ENCODE measurements at regions not wholly inside any gene's neighbourhood (a gene's known extent, or its start where the extent isn't known, plus 50 kb on each side); places are given as distances from the start of the nearest gene placed in this dataset.

- H3K9me3 ChIP-seq (ENCODE audit: insufficient read depth in 2 of 2, low read depth in 1 of 2, low read length in 1 of 2) = no peaks in the 10 kb centered on the region
- no peaks in the 10 kb centered on the region for H3K36me3 ChIP-seq (ENCODE audit: control insufficient read depth in 2 of 4, insufficient read depth in 4 of 4, low read length in 3 of 4)
- no peak overlapping the region for H4K91ac ChIP-seq (replicated peaks; ENCODE audit: insufficient read length, low read length)
- no peak overlapping the region for H2BK120ac ChIP-seq (replicated peaks; ENCODE audit: low read depth, low read length)
- H4K20me1 ChIP-seq (replicated peaks in 1 of 2; ENCODE audit: control insufficient read depth in 1 of 2, insufficient read depth in 2 of 2, low read length in 2 of 2) = no peaks in the 10 kb centered on the region
- H2BK5ac ChIP-seq (ENCODE audit: low read depth, low read length) = no peak overlapping the region
- H3K4me3 ChIP-seq (ENCODE audit: extremely low read depth in 1 of 4, insufficient read depth in 2 of 4, low read depth in 3 of 4, low read length in 4 of 4) = no peak overlapping the region
- no peak overlapping the region for H2AK5ac ChIP-seq (ENCODE audit: low read depth, low read length)
- no peak overlapping the region for H3K4me2 ChIP-seq (ENCODE audit: insufficient read depth in 1 of 2, low read depth in 2 of 2, low read length in 2 of 2)
- H3K79me1 ChIP-seq (ENCODE audit: low read depth, low read length) = no peaks in the 10 kb centered on the region
- no peaks in the 10 kb centered on the region for H3K79me2 ChIP-seq (ENCODE audit: control insufficient read depth in 1 of 2, insufficient read depth in 2 of 2, low read length in 2 of 2)
- H2BK12ac ChIP-seq (ENCODE audit: low read depth, low read length) = no peak overlapping the region
- DNase-seq (ENCODE audit: low read depth in 1 of 2, low spot score in 2 of 2) = no peak
- no peak overlapping the region for H2BK20ac ChIP-seq (ENCODE audit: low read length)
- H2AFZ ChIP-seq (ENCODE audit: low read length) = no peak overlapping the region
- no peak overlapping the region for H4K5ac ChIP-seq (ENCODE audit: insufficient read length, low read depth, low read length)
- no peak overlapping the region for H3K23ac ChIP-seq (ENCODE audit: insufficient read length)
- no peak overlapping the region for H3K9ac ChIP-seq (replicated peaks in 1 of 4; ENCODE audit: extremely low read depth in 1 of 4, low read depth in 3 of 4, low read length in 3 of 4)
- no peak overlapping the region for H3K56ac ChIP-seq (replicated peaks; ENCODE audit: insufficient read length, low read depth, low read length)
- peaks cover 0 to 6% (median 2%) of the 10 kb centered on the region in 4 experiments; a peak in 2 of 7 replicates for H3K4me1 ChIP-seq (replicated peaks in 1 of 4; ENCODE audit: control insufficient read depth in 3 of 4, insufficient read depth in 4 of 4, low read length in 3 of 4)
- FAIRE-seq = no peak
- H3K27ac ChIP-seq (ENCODE audit: low read depth, low read length) = no peak overlapping the region
- no peak overlapping the region for H3K14ac ChIP-seq (ENCODE audit: insufficient read length)
- H3K23me2 ChIP-seq (ENCODE audit: low read depth, low read length) = no peaks in the 10 kb centered on the region
- WGBS, 2 experiments (ENCODE audit: extremely low coverage in 1 of 2, insufficient coverage in 1 of 2, insufficient read length in 1 of 2, insufficient replicate concordance in 2 of 2, low coverage in 1 of 2, low lambda C conversion rate in 2 of 2, missing lambda C conversion rate in 1 of 2) = 92% methylated on average over 10 of the region's 10 CpGs; no CpG with 5 or more reads in 1 of the 2 experiments
- H4K8ac ChIP-seq (ENCODE audit: extremely low read depth, insufficient read depth, low read length) = no peak overlapping the region
- no peaks in the 10 kb centered on the region; a peak in 1 of 7 replicates for H3K27me3 ChIP-seq (replicated peaks in 1 of 4; ENCODE audit: control insufficient read depth in 3 of 4, extremely low read depth in 1 of 4, insufficient read depth in 3 of 4, low read length in 3 of 4)
- no peak overlapping the region for H3K4ac ChIP-seq (replicated peaks; ENCODE audit: insufficient read length, low read depth, low read length)
- H3K18ac ChIP-seq (ENCODE audit: extremely low read depth, low read length) = no peak overlapping the region
- ChIA-PET POLR2A (ENCODE audit: partially characterized antibody) (no interaction called here), CTCF (ENCODE audit: partially characterized antibody) (no interaction called here)
- no peak overlapping the region for H2BK15ac ChIP-seq (ENCODE audit: low read length)
- no peak for TF ChIP-seq BRCA1 (IDR thresholded peaks at IDR 0.05; ENCODE audit: low read depth, low read length)
- TF ChIP-seq FOSL1 (IDR thresholded peaks at IDR 0.05; ENCODE audit: insufficient read depth, low read depth, low read length) = no peak
- no peak for TF ChIP-seq CBX5 (IDR thresholded peaks at IDR 0.05; ENCODE audit: low read depth, low read length)
- no peak for TF ChIP-seq MAX (IDR thresholded peaks at IDR 0.05)
- TF ChIP-seq POU5F1 (IDR thresholded peaks at IDR 0.05; ENCODE audit: low read depth, low read length) = no peak
- TF ChIP-seq JUND (IDR thresholded peaks at IDR 0.05; ENCODE audit: low read length) = no peak
- no peak for TF ChIP-seq EGR1 (IDR thresholded peaks at IDR 0.05; ENCODE audit: borderline replicate concordance, low read depth, low read length)
- TF ChIP-seq KDM4A (IDR thresholded peaks at IDR 0.05; ENCODE audit: low read depth, low read length, severe bottlenecking) = no peak
- TF ChIP-seq BACH1 (IDR thresholded peaks at IDR 0.05; ENCODE audit: low read length) = no peak
- TF ChIP-seq CEBPB (IDR thresholded peaks at IDR 0.05; ENCODE audit: low read depth, low read length) = no peak
- TF ChIP-seq RAD21 (IDR thresholded peaks at IDR 0.05 in 1 of 2, conservative IDR thresholded peaks at IDR 0.05 in 1 of 2; ENCODE audit: low read depth in 2 of 2, low read length in 2 of 2) = no peak
- TF ChIP-seq USF2 (IDR thresholded peaks at IDR 0.05; ENCODE audit: low read length) = no peak
- TF ChIP-seq MAFK (IDR thresholded peaks at IDR 0.05; ENCODE audit: low read depth, low read length) = no peak
These were observed 100.3 kb upstream of the MTHFD1L start for GRCh38 chr6:150765067-150765764.

All from H1 (cell line).